DMS 273 treated with DMSO at 0.1 percent for 48 hours (cell line): ENCODE measurements at regions not wholly inside any gene's neighbourhood (a gene's known extent, or its start where the extent isn't known, plus 50 kb on each side); places are given as distances from the start of the nearest gene placed in this dataset.

ENCODE experiments used
- DNase-seq: peaks from one replicate; lab custom pipeline; 2025; lab: John Stamatoyannopoulos, UW

- DNase-seq = no peak
Measured at GRCh38 chr12:90311561-90311960, 602.9 kb upstream of the ATP2B1 start.

- no peak for DNase-seq
Measured at GRCh38 chr12:90305379-90305778, 596.7 kb upstream of the ATP2B1 start.

DNA sequence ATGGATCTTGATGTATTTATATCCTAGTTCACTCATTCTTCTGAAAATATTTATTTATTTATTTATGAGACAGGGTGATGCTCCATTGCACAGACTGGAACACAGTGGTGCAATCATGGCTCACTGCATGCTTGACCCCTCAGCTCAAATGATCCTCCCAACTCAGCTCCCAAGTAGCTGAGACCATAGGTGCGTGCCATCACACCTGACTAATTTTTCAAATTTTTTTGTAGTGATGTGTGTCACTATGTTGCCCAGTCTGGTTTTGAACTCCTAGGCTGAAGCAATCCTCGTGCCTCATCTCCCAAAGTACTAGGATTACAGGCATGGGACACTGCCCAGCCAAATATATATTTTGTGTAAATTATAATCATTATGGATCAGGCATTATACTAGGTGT, 595.6 kb upstream of the ATP2B1 start:
- DNase-seq = no peak

- no peak for DNase-seq
Measured at GRCh38 chr12:90303771-90304170, 595.1 kb upstream of the ATP2B1 start.

- no peak for DNase-seq
Measured at GRCh38 chr12:90301561-90302133, 593.0 kb upstream of the ATP2B1 start.

DNA sequence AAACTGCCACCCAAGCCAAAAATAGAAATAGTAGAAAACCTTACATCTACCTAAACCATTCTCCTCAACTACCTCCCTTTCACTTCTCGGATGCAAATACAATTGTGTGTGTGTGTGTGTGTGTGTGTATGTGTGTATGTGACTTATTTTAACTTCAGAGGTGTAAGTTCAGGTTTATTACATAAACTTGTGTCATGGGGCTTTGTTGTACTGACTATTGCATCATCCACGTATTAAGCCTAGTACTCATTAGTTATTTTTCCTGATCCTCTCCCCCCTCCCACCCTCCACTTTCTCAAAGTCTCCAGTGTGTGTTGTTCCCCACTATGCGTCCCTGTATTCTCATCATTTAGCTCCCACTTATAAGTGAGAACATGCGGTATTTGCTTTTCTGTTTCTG, 592.5 kb upstream of the ATP2B1 start:
- no peak for DNase-seq

DNA sequence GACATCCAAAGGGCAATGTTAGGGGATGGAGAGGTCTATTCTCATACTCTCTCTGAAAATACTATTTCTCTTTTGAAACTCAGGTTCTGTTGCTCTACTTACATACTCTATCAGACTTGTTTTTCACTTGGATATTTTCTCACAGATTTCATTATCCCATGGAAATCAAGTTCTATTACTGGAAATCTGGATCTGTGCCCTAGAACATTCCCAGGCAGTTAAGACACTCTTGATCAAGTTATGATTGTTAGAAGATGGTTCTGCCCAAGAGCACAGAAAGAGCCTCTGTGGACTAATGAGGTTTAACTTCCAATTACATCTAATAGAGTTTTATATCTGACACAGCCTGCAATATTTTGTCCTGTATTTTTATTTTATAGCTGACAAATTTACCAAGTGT, 591.0 kb upstream of the ATP2B1 start:
- no peak for DNase-seq

DNA sequence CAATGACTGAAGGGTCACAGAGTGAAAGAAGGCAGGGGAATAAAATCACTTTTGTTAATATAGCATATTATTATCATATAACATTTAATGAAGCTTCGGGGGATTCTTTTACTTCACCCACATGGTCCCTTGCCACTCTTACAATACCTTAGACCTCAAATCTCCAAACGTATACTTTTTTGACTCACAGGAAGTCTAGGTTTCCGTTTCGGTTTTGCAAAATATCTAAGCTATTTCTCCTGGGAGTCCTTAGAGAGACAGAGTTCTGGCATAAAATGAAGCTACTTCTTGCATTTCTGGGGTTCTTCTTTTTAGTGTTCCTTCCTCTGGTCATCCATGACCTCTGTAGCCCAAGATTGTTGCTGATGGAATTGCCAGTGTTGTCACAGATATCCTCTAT, 590.5 kb upstream of the ATP2B1 start:
- DNase-seq = no peak

GRCh38 chr12:90298289-90298948, 589.8 kb upstream of the ATP2B1 start:
- DNase-seq = no peak

DNA sequence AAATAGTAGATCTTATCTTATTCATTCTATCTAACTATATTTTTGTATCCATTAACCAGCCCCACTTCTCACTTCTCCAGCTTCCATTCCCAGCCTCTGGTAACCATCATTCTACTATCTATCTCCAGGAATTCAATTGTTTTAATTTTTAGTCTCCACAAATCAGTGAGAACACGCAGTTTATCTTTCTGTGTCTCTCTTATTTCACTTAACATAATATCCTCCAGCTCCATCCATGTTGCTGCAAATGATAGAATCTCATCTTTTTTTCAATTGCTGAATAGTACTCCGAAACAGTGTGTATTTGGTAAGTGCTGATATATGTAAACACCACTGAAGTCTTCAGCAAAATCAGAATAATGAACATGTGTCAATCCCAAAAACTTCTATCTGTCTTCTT, 587.2 kb upstream of the ATP2B1 start:
- no peak for DNase-seq

- no peak for DNase-seq
Measured at GRCh38 chr12:90292183-90292582, 583.5 kb upstream of the ATP2B1 start.

GRCh38 chr12:90290980-90291975, 582.6 kb upstream of the ATP2B1 start:
- no peak for DNase-seq

- no peak for DNase-seq
Measured at GRCh38 chr12:90287585-90287984, 578.9 kb upstream of the ATP2B1 start.

DNA sequence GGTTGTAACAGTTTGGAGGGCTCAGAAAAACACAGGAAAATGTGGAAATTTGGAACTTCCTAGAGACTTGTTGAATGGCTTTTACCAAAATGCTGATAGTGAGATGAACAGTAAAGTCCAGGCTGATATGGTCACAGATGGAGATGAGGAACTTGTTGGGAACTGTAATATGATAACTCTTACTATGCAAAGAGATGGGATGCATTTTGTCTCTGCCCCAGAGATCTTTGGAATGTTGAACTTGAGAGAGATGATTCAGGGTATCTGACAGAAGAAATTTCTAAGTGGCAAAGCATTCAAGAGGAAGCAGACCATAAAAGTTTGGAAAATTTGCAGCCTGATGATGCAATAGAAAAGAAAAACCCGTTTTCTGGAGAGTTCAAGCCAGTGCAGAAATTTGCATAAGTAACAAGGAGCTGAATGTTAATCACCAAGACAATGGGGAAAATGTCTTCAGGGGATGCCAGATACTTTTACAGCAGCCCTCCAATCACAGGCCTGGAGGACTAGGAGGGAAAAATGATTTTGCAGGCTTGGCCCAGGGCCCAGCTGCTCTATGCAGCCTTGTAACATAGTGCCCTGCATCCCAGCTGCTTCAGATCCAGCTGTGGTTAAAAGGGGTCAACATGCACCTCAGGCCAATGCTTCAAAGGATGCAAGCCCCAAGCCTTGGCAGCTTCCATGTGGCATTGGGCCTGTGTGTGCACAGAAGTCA, 572.7 kb upstream of the ATP2B1 start:
- DNase-seq = no peak

GRCh38 chr12:90280564-90281058, 572.0 kb upstream of the ATP2B1 start:
- no peak for DNase-seq

DNA sequence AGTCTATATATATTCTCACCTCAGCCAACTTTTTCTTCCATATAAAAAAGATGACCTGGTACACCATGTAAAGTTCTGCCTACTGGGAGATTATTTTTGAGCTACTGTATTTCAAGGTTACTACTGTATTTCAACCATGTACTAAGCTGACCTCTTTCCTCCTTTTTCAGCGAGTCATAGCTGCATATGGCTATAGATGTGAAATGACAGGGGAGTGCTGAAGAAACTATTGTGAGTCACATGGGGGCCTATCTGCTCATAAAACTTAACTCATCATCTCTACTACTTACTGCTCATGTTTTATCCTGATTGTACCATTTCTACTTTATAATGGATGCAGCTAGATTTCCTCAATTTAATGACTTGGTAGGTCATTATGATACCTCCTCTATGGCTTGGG, 571.4 kb upstream of the ATP2B1 start:
- no peak for DNase-seq

GRCh38 chr12:90275088-90275487, 566.5 kb upstream of the ATP2B1 start:
- no peak for DNase-seq

DNA sequence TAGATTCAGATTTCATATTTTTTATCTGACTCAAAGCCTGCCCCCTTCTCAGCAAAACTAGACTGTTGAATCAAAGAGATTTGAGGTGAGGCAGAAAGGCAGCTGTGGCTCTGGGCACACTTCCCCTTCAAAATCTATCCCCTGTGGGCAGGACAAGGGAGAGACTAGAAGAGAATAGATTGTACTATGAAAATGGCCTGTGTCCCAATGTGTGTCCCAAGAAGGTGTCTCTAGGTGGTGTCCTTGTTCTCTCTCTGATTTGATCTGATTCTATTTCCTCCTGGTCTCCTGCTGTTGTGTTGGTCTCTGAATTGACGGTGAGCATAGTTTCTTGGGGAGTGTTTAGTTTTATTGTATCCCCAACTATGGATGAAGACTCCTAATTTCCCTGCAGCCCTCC, 565.8 kb upstream of the ATP2B1 start:
- no peak for DNase-seq

DNA sequence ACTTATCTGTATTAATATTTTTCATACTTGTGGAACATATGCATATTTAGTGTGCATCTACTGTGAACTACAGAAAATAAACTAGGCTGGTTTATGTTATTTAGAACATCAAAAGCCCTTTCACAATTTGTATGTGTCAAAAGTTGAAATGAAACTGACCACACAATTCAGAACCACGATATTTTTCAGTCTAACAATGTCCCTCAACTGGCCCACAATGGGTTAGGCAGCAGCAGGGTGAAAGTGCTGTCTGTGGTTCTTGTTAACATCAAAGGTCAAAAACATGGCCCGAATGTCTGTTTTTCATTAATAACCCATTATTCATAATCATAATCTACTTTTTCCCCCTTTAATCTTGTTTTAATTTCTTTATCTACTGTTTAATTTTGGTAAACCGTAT, 559.9 kb upstream of the ATP2B1 start:
- no peak for DNase-seq

GRCh38 chr12:90262251-90262650, 553.6 kb upstream of the ATP2B1 start:
- no peak for DNase-seq

GRCh38 chr12:90261283-90261682, 552.6 kb upstream of the ATP2B1 start:
- no peak for DNase-seq

GRCh38 chr12:90260136-90260535, 551.5 kb upstream of the ATP2B1 start:
- DNase-seq = no peak
